ENCODE measurements at regions not wholly inside any gene's neighbourhood (a gene's known extent, or its start where the extent isn't known, plus 50 kb on each side); places are given as distances from the start of the nearest gene placed in this dataset.

DNA sequence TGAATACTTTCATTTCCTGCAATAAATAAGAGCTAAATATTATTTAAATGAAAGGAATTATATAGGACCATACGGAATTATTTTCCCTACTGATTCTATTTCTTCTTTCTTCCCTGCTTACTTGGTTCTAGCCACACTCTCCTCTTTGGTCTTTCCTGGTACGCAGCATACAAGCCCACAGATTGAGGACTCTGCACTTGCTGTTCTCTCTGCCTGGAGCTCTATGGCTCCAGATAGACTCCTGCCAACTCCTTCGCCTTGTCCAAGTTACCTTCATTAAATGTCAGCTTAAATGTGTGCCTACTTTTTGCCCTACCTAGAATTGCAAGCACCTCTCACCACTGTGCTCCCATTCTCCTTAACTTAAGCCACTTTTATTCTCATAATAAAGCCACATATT lies 203.4 kb downstream of the MDFIC start:
- no peaks in the 10 kb centered on the region for H3K36me3 ChIP-seq (ENCODE audit: control insufficient read depth in 2 of 2, insufficient read depth in 2 of 2, low read length in 1 of 2)
- H3K4me3 ChIP-seq: no peak overlapping the region
- H4K20me1 ChIP-seq (ENCODE audit: control insufficient read depth, insufficient read depth): no peaks in the 10 kb centered on the region
- H3K9me3 ChIP-seq (replicated peaks; ENCODE audit: control insufficient read depth, insufficient read depth, low read length): no peaks in the 10 kb centered on the region
- no peaks in the 10 kb centered on the region for H3K27me3 ChIP-seq (replicated peaks in 1 of 2; ENCODE audit: control insufficient read depth in 2 of 2, insufficient read depth in 2 of 2, low read length in 1 of 2)
- intact Hi-C loops (cut with micrococcal nuclease; ENCODE audit: unreplicated experiment) (no loop called here), in situ Hi-C loops (cut with MboI) (no loop called here)
- TF ChIP-seq RELB (IDR thresholded peaks at IDR 0.05; ENCODE audit: low read depth) (no peak), MYC (IDR thresholded peaks at IDR 0.05; ENCODE audit: insufficient read depth, insufficient read length, insufficient replicate concordance, low read length, severe bottlenecking) (no peak), HDAC6 (IDR thresholded peaks at IDR 0.05; ENCODE audit: unreplicated experiment) (no peak), ZNF274 (IDR thresholded peaks at IDR 0.05; ENCODE audit: insufficient read depth, insufficient read length) (no peak), BHLHE40 (IDR thresholded peaks at IDR 0.05; ENCODE audit: borderline replicate concordance in 1 of 2, low read depth in 2 of 2, low read length in 1 of 2) (no peak), SP1 (IDR thresholded peaks at IDR 0.05; ENCODE audit: low read depth, low read length) (no peak), WRNIP1 (IDR thresholded peaks at IDR 0.05; ENCODE audit: borderline replicate concordance, low read depth, low read length) (no peak), MEF2B (IDR thresholded peaks at IDR 0.05; ENCODE audit: partially characterized antibody, poor library complexity, severe bottlenecking) (no peak), LARP7 (IDR thresholded peaks at IDR 0.05) (no peak), SREBF2 (IDR thresholded peaks at IDR 0.05; ENCODE audit: low read length) (no peak), MXI1 (IDR thresholded peaks at IDR 0.05; ENCODE audit: low read depth, low read length) (no peak), MEF2A (IDR thresholded peaks at IDR 0.05; ENCODE audit: insufficient read depth, low read depth, low read length) (no peak)
- TF ChIP-seq, protein P1, sequence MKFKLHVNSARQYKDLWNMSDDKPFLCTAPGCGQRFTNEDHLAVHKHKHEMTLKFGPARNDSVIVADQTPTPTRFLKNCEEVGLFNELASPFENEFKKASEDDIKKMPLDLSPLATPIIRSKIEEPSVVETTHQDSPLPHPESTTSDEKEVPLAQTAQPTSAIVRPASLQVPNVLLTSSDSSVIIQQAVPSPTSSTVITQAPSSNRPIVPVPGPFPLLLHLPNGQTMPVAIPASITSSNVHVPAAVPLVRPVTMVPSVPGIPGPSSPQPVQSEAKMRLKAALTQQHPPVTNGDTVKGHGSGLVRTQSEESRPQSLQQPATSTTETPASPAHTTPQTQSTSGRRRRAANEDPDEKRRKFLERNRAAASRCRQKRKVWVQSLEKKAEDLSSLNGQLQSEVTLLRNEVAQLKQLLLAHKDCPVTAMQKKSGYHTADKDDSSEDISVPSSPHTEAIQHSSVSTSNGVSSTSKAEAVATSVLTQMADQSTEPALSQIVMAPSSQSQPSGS (IDR thresholded peaks at IDR 0.05; ENCODE audit: low read length): no peak
- TF ChIP-seq, protein P2, sequence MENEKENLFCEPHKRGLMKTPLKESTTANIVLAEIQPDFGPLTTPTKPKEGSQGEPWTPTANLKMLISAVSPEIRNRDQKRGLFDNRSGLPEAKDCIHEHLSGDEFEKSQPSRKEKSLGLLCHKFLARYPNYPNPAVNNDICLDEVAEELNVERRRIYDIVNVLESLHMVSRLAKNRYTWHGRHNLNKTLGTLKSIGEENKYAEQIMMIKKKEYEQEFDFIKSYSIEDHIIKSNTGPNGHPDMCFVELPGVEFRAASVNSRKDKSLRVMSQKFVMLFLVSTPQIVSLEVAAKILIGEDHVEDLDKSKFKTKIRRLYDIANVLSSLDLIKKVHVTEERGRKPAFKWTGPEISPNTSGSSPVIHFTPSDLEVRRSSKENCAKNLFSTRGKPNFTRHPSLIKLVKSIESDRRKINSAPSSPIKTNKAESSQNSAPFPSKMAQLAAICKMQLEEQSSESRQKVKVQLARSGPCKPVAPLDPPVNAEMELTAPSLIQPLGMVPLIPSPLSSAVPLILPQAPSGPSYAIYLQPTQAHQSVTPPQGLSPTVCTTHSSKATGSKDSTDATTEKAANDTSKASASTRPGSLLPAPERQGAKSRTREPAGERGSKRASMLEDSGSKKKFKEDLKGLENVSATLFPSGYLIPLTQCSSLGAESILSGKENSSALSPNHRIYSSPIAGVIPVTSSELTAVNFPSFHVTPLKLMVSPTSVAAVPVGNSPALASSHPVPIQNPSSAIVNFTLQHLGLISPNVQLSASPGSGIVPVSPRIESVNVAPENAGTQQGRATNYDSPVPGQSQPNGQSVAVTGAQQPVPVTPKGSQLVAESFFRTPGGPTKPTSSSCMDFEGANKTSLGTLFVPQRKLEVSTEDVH (IDR thresholded peaks at IDR 0.05; ENCODE audit: low read depth, partially characterized antibody): no peak
- TF ChIP-seq, protein P3, sequence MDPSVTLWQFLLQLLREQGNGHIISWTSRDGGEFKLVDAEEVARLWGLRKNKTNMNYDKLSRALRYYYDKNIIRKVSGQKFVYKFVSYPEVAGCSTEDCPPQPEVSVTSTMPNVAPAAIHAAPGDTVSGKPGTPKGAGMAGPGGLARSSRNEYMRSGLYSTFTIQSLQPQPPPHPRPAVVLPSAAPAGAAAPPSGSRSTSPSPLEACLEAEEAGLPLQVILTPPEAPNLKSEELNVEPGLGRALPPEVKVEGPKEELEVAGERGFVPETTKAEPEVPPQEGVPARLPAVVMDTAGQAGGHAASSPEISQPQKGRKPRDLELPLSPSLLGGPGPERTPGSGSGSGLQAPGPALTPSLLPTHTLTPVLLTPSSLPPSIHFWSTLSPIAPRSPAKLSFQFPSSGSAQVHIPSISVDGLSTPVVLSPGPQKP (IDR thresholded peaks at IDR 0.05; ENCODE audit: low read depth, low read length): no peak
- ATAC-seq (no peak), FAIRE-seq (no peak), DNase-seq (ENCODE audit: low read depth, low spot score) (no peak)
- 76% methylated on average over 3 of the region's 3 CpGs for WGBS (ENCODE audit: insufficient coverage, insufficient replicate concordance, low lambda C conversion rate, missing lambda C conversion rate)
- RAD21 ChIA-PET (ENCODE audit: unreplicated experiment): no interaction called here
- CTCF ChIA-PET: no interaction called here
- H2AFZ ChIP-seq (ENCODE audit: control insufficient read depth, low read depth, low read length): no peak overlapping the region
- H3K27ac ChIP-seq (ENCODE audit: control insufficient read depth, insufficient read depth): no peak overlapping the region
- H3K9ac ChIP-seq (ENCODE audit: control insufficient read depth, insufficient read depth, low read length): no peak overlapping the region
- no peak overlapping the region for H3K4me2 ChIP-seq (ENCODE audit: control insufficient read depth, insufficient read depth)
- no TSS peak for BruUV-seq (replicated peaks)
- no peaks in the 10 kb centered on the region for H3K4me1 ChIP-seq (ENCODE audit: control insufficient read depth, insufficient read depth, low read length)
- SMC1A ChIA-PET (ENCODE audit: uncharacterized antibody, unreplicated experiment): no interaction called here
- no peaks in the 10 kb centered on the region for H3K79me2 ChIP-seq (ENCODE audit: control insufficient read depth, insufficient read depth, low read length)
- POLR2A ChIA-PET: no interaction called here
